Neural progenitor cell (in vitro differentiated cells): ENCODE measurements at regions not wholly inside any gene's neighbourhood (a gene's known extent, or its start where the extent isn't known, plus 50 kb on each side); places are given as distances from the start of the nearest gene placed in this dataset.

Experiments
- CTCF ChIP-seq: fragments of 200-600 bp; sonication (generic); IDR thresholded peaks from 2 replicates; pipeline ENCODE4 v1.5.1; 2017; ENCODE audit warnings: antibody characterized with exemption, mild to moderate bottlenecking
- EZH2 ChIP-seq: fragments of 200-600 bp; sonication (generic); IDR thresholded peaks from 2 replicates; pipeline ENCODE4 v1.6.1; 2017; ENCODE audit warnings: antibody characterized with exemption, mild to moderate bottlenecking, moderate library complexity

- TF ChIP-seq CTCF (no peak), EZH2 (no peak)
Measured at GRCh38 chr12:47458279-47458678, 247.6 kb downstream of the RPAP3 start.
